Stimulated activated naive CD8-positive, alpha-beta T cell treated with anti-CD3 and anti-CD28 coated beads, Interleukin-15, amount 100 ng/mL, for 72 hours (primary cell): ENCODE measurements at regions not wholly inside any gene's neighbourhood (a gene's known extent, or its start where the extent isn't known, plus 50 kb on each side); places are given as distances from the start of the nearest gene placed in this dataset.

Source experiments
- ATAC-seq: fragments of 150-1000 bp; cut with Tn5 transposase; 2 replicates; pipeline ENCODE4 v1.10.0; 2021; ENCODE audit warnings: mild to moderate bottlenecking, moderate library complexity
- DNase-seq, 2 donors: peaks; one replicate each; pipeline ENCODE4 v3.0.0; 2021 to 2022
- H3K27ac Mint-ChIP-seq, 2 donors: one replicate each; pipeline ENCODE4 v1.8.0; 2022; ENCODE audit warnings: mild to moderate bottlenecking in 2 of 2, mixed read lengths in 2 of 2, moderate library complexity in 2 of 2
- H3K27me3 Mint-ChIP-seq: one replicate; pipeline ENCODE4 v1.8.0; 2022; ENCODE audit warnings: mixed read lengths
- H3K4me1 Mint-ChIP-seq: one replicate; pipeline ENCODE4 v1.8.0; 2022; ENCODE audit warnings: mild to moderate bottlenecking, mixed read lengths
- H3K4me3 Mint-ChIP-seq, 2 donors: one replicate each; pipeline ENCODE4 v1.8.0; 2022; ENCODE audit warnings: mild to moderate bottlenecking in 2 of 2, mixed read lengths in 2 of 2, moderate library complexity in 1 of 2
- H3K9me3 Mint-ChIP-seq, 2 donors: one replicate each; pipeline ENCODE4 v1.8.0; 2022; ENCODE audit warnings: mixed read lengths in 2 of 2

- ATAC-seq (no peak), DNase-seq (no peak)
- Mint-ChIP-seq H3K27ac (no peak overlapping the region), H3K27me3 (no peaks in the 10 kb centered on the region), H3K9me3 (no peaks in the 10 kb centered on the region), H3K4me3 (no peak overlapping the region), H3K4me1 (no peaks in the 10 kb centered on the region)
These were observed 663.7 kb downstream of the ADGRL2 start for GRCh38 chr1:82464362-82465001.

- no peak overlapping the region for H3K4me3 Mint-ChIP-seq
- no peaks in the 10 kb centered on the region for H3K9me3 Mint-ChIP-seq
- ATAC-seq (no peak), DNase-seq (no peak)
- H3K27ac Mint-ChIP-seq, result no peak overlapping the region
- no peaks in the 10 kb centered on the region for H3K27me3 Mint-ChIP-seq
- H3K4me1 Mint-ChIP-seq, result no peaks in the 10 kb centered on the region
These were observed 663.2 kb downstream of the ADGRL2 start for GRCh38 chr1:82463951-82464350.

GRCh38 chr1:82462366-82462765 lies 661.6 kb downstream of the ADGRL2 start:
- ATAC-seq (no peak), DNase-seq (no peak)
- Mint-ChIP-seq H3K27ac (no peak overlapping the region), H3K4me3 (no peak overlapping the region), H3K4me1 (no peaks in the 10 kb centered on the region), H3K27me3 (no peaks in the 10 kb centered on the region), H3K9me3 (no peaks in the 10 kb centered on the region)

GRCh38 chr1:82455342-82455741 lies 654.6 kb downstream of the ADGRL2 start:
- Mint-ChIP-seq H3K9me3 (peaks cover 14 to 21% of the 10 kb centered on the region in 2 donors), H3K4me3 (no peak overlapping the region), H3K27ac (no peak overlapping the region), H3K27me3 (no peaks in the 10 kb centered on the region), H3K4me1 (peaks cover 4% of the 10 kb centered on the region)
- DNase-seq (no peak), ATAC-seq (peak; percentile 72)

- ATAC-seq, result no peak
- Mint-ChIP-seq H3K27me3 (no peaks in the 10 kb centered on the region), H3K4me1 (peaks cover 4% of the 10 kb centered on the region), H3K27ac (no peak overlapping the region), H3K9me3 (peaks cover 14 to 25% of the 10 kb centered on the region in 2 donors), H3K4me3 (no peak overlapping the region)
- DNase-seq, result no peak
These were observed 653.7 kb downstream of the ADGRL2 start for GRCh38 chr1:82454431-82454830.

- H3K27ac Mint-ChIP-seq, result no peak overlapping the region
- H3K27me3 Mint-ChIP-seq, result no peaks in the 10 kb centered on the region
- ATAC-seq (no peak), DNase-seq (no peak)
- peaks cover 14 to 25% of the 10 kb centered on the region in 2 donors for H3K9me3 Mint-ChIP-seq
- peaks cover 4% of the 10 kb centered on the region for H3K4me1 Mint-ChIP-seq
- no peak overlapping the region for H3K4me3 Mint-ChIP-seq
These were observed 652.9 kb downstream of the ADGRL2 start for GRCh38 chr1:82453511-82454185.

- Mint-ChIP-seq H3K4me1 (peaks cover 4% of the 10 kb centered on the region), H3K9me3 (peaks cover 14 to 25% of the 10 kb centered on the region in 2 donors), H3K4me3 (no peak overlapping the region), H3K27me3 (no peaks in the 10 kb centered on the region), H3K27ac (no peak overlapping the region)
- no peak for ATAC-seq
- DNase-seq, result no peak
These were observed 651.4 kb downstream of the ADGRL2 start for GRCh38 chr1:82452096-82452495.

GRCh38 chr1:82451191-82451590 lies 650.5 kb downstream of the ADGRL2 start:
- Mint-ChIP-seq H3K27ac (no peak overlapping the region), H3K27me3 (no peaks in the 10 kb centered on the region), H3K9me3 (peaks cover 14 to 25% of the 10 kb centered on the region in 2 donors), H3K4me1 (peaks cover 4% of the 10 kb centered on the region), H3K4me3 (no peak overlapping the region)
- ATAC-seq (no peak), DNase-seq (no peak)

- no peak for DNase-seq
- H3K4me1 Mint-ChIP-seq, result no peaks in the 10 kb centered on the region
- H3K27ac Mint-ChIP-seq, result no peak overlapping the region
- H3K4me3 Mint-ChIP-seq, result no peak overlapping the region
- no peaks in the 10 kb centered on the region for H3K27me3 Mint-ChIP-seq
- peaks cover 14 to 25% of the 10 kb centered on the region in 2 donors for H3K9me3 Mint-ChIP-seq
- no peak for ATAC-seq
These were observed 648.8 kb downstream of the ADGRL2 start for GRCh38 chr1:82449506-82450057.

GRCh38 chr1:82446955-82447354 lies 646.2 kb downstream of the ADGRL2 start:
- Mint-ChIP-seq H3K9me3 (peaks cover 7 to 12% of the 10 kb centered on the region in 2 donors), H3K27ac (no peak overlapping the region), H3K4me3 (no peak overlapping the region), H3K4me1 (no peaks in the 10 kb centered on the region), H3K27me3 (no peaks in the 10 kb centered on the region)
- ATAC-seq (no peak), DNase-seq (no peak)

- DNase-seq, result no peak
These were observed 645.5 kb downstream of the ADGRL2 start for GRCh38 chr1:82446236-82446635.

GRCh38 chr1:82445827-82446226 lies 645.1 kb downstream of the ADGRL2 start:
- Mint-ChIP-seq H3K27ac (no peak overlapping the region), H3K27me3 (no peaks in the 10 kb centered on the region), H3K4me3 (no peak overlapping the region), H3K9me3 (peaks cover 4 to 6% of the 10 kb centered on the region in 2 donors), H3K4me1 (no peaks in the 10 kb centered on the region)
- DNase-seq, result no peak
- ATAC-seq, result no peak

More at GRCh38 chr1:82446236-82446635, 645.5 kb downstream of the ADGRL2 start:
- no peaks in the 10 kb centered on the region for H3K27me3 Mint-ChIP-seq
- H3K27ac Mint-ChIP-seq, result no peak overlapping the region
- H3K9me3 Mint-ChIP-seq, result peaks cover 4 to 6% of the 10 kb centered on the region in 2 donors
- H3K4me1 Mint-ChIP-seq, result no peaks in the 10 kb centered on the region
- no peak overlapping the region for H3K4me3 Mint-ChIP-seq
- no peak for ATAC-seq

GRCh38 chr1:82445132-82445531 lies 644.4 kb downstream of the ADGRL2 start:
- no peaks in the 10 kb centered on the region for H3K4me1 Mint-ChIP-seq
- no peak overlapping the region for H3K27ac Mint-ChIP-seq
- no peaks in the 10 kb centered on the region for H3K27me3 Mint-ChIP-seq
- no peak for DNase-seq
- no peak overlapping the region for H3K4me3 Mint-ChIP-seq
- H3K9me3 Mint-ChIP-seq, result peaks cover 3 to 6% of the 10 kb centered on the region in 2 donors
- no peak for ATAC-seq

- Mint-ChIP-seq H3K27ac (no peak overlapping the region), H3K27me3 (no peaks in the 10 kb centered on the region), H3K9me3 (peaks cover 0 to 6% of the 10 kb centered on the region in 2 donors), H3K4me1 (no peaks in the 10 kb centered on the region), H3K4me3 (no peak overlapping the region)
- DNase-seq (no peak), ATAC-seq (no peak)
These were observed 640.7 kb downstream of the ADGRL2 start for GRCh38 chr1:82441402-82441801.

GRCh38 chr1:82423174-82423815 lies 622.6 kb downstream of the ADGRL2 start:
- ATAC-seq (no peak), DNase-seq (no peak)
- Mint-ChIP-seq H3K27me3 (no peaks in the 10 kb centered on the region), H3K27ac (no peak overlapping the region), H3K4me1 (no peaks in the 10 kb centered on the region), H3K9me3 (peaks cover 0 to 12% of the 10 kb centered on the region in 2 donors), H3K4me3 (no peak overlapping the region)

- DNase-seq, result no peak
- no peak overlapping the region for H3K4me3 Mint-ChIP-seq
- no peak for ATAC-seq
These were observed 621.0 kb downstream of the ADGRL2 start for GRCh38 chr1:82421782-82422181.

More at GRCh38 chr1:82421782-82422181, 621.0 kb downstream of the ADGRL2 start:
- H3K4me1 Mint-ChIP-seq, result no peaks in the 10 kb centered on the region
- H3K27me3 Mint-ChIP-seq, result no peaks in the 10 kb centered on the region
- H3K9me3 Mint-ChIP-seq, result no peaks in the 10 kb centered on the region
- H3K27ac Mint-ChIP-seq, result no peak overlapping the region
